NCI-H2196 (cell line): ENCODE measurements at regions not wholly inside any gene's neighbourhood (a gene's known extent, or its start where the extent isn't known, plus 50 kb on each side); places are given as distances from the start of the nearest gene placed in this dataset.
"Not testable (repeated sequence)": the region's sequence is repeated elsewhere in the genome, so short reads cannot be mapped to it uniquely, and the experiment has no call there.

Experiments
- DNase-seq: peaks from one replicate; lab custom pipeline; 2025; ENCODE audit not compliant: unreplicated experiment; lab: John Stamatoyannopoulos, UW

DNA sequence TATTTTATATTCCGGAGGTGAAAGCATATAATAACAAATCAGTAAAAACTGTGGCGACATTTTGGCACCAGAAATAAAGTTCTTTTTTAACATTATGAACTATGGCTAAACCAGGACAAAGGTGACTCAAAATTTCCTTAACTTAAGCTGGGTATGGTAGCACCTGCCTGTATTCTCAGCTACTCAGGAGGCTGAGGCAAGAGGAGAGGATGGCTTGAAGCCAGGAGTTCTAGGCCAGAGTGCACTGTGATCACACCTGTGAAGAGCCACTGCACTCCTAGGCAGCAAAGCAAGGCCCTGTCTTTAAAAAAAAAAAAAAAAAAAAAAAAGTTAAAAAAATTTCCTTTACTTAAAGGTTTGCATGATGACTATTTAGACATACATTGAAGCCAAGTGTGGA is 63.0 kb upstream of the KIF2A start:
- not testable (repeated sequence) for DNase-seq

DNA sequence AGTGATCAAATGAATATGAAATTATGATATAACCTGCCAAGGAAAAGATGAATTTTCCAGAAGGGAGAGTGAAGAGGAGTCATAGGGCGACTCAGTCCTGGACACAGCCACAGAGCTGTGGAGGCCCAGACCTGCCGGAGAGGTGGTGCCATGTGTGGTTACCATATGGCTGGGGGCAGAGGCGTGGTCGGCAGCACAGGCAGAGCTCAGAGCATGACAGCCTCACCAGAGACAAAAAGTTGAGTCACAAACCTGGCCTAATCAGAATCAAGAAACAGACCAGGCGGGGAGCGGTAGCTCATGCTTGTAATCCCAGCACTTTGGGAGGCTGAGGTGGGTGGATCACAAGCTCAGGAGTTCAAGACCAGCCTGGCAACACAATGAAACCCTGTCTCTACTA is 57.8 kb upstream of the KIF2A start:
- DNase-seq: not testable (repeated sequence)

DNA sequence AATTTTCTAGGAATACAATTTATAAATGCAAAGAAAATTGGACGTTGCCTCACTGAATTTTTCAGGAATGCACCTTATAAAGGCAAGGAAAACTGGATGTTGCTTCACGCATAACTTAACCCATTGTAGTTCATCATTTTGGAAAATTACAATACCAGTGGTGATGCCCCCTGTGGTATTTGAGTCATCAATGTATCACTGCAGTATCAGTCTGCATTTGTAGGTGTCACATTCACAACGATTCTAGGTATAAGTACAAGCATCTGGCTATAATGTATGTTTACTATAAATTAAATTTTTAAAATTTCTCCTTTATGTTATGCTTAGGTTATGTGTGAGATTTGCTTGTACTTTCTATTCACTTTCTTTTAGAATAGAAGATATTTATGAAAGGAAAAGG is 55.9 kb upstream of the KIF2A start:
- DNase-seq: not testable (repeated sequence)

DNA sequence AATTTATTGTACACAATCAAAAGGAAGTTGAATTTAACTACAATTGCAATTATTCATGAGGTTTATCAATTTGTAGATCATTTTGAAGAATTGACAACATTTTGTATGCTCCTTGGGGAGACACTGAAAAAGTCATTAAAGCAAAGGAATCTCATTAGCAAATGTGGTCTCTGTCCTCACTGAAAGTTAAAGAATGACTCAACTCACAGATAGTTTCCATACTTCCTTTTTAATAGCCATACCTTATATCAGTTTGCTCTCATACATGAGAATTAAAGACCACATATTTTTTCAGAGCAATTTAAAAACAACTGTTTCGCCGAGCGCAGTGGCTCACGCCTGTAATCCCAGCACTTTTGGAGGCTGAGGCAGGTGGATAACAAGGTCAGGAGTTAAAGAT is 55.1 kb upstream of the KIF2A start:
- not testable (repeated sequence) for DNase-seq

DNA sequence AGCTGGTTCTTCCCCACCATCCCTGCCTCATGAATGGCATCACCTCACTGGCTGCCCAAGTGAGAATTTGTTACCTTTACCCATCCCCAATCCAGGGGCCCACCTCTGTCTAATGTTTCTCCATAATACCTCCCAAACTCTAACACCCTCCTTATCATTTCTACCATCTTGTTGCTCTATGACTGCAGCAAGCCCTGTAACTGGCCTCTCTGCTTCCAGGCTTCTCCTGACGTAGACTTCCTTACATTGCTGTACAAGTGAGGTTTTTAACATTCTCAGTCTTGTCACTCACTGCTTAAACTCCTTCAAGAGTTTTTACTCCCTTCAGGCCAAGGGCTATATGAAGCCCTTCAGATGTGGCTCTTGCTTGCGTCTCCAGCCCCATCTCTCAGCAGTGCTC is 53.5 kb upstream of the KIF2A start:
- not testable (repeated sequence) for DNase-seq

DNA sequence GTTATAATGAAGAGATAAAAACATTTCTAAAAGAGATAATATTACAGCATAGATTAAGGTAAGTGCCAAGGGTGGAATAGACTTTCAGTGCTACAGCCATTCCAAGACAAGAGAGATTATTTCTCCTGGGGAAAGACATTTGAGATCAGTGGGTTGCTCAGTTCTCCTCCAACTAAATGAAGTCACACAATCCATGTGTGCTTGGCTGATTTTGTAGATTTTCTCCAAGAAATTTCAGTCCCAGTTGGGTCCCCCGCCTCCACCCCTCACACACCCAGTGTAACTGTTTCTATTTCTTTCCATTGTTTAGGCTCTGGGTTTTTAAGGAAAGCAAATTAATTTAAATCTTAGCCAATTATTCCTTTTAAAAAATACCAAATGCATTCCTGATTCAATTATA is 50.5 kb upstream of the KIF2A start:
- not testable (repeated sequence) for DNase-seq

DNA sequence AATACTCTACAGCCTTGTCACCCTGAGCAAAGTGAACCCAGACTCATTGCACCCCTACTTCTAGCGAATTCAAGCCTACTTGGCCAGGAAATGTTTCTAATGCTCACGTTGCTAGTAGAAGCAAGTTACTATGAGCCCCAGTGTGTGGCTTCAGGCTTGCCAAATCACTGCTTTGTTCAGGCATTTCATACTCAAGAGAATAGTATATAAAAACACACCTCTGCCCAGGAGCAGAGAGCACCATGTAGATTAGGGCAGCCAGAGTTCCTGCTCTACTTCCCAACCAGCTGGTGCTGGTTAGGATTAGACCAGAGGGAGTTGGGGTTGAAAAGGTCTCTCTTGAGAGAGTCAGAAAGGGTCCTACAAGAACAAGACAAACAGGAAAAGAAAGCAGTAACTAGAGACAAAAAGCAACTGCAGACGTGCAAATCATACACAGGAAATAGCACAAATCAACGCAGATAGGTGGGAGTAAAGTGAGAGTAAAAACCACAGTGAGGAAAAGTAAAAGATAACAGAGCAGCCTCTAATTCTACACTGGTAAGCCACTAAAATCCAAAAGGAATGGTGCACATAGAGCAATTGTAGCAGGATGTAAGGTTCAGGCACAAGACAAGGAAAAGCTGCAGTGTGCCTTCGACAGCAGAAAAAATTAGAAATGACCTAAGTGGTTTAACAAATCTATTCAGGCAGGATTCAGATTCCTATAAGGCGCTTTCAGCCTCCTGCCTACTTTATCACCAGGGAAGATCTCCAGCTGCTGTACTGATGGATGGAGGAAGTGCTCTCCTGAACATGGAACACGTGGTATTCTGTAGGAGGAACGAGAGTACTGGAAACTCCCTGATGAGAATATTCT is 49.6 kb upstream of the KIF2A start:
- no peak for DNase-seq
